ENCODE measurements at regions not wholly inside any gene's neighbourhood (a gene's known extent, or its start where the extent isn't known, plus 50 kb on each side); places are given as distances from the start of the nearest gene placed in this dataset.

GRCh38 chr10:111478651-111479050 is 401.8 kb downstream of the ADRA2A start:
- Histone ChIP-seq H4K8ac (replicated peaks; ENCODE audit: insufficient read length, low read depth, low read length) (no peak overlapping the region), H2AK5ac (ENCODE audit: insufficient read length, low read length) (no peak overlapping the region), H3K23me2 (ENCODE audit: insufficient read length, low read depth, low read length, poor library complexity, severe bottlenecking) (no peaks in the 10 kb centered on the region), H4K20me1 (ENCODE audit: control insufficient read depth, insufficient read depth, insufficient read length) (no peaks in the 10 kb centered on the region), H3K14ac (ENCODE audit: insufficient read depth, low read length) (no peak overlapping the region), H2BK120ac (ENCODE audit: low read depth, low read length, poor library complexity, severe bottlenecking) (no peak overlapping the region), H3K56ac (ENCODE audit: insufficient read length, low read depth, low read length) (no peak overlapping the region), H2AFZ (ENCODE audit: low read length) (no peak overlapping the region), H3K23ac (ENCODE audit: insufficient read length, low read depth, low read length) (no peak overlapping the region), H3K4ac (ENCODE audit: low read depth, low read length) (no peak overlapping the region), H4K5ac (ENCODE audit: insufficient read length, low read depth, low read length) (no peak overlapping the region), H3K27ac (ENCODE audit: insufficient read length, low read depth, low read length) (no peak overlapping the region), H2BK12ac (ENCODE audit: insufficient read length, low read depth, low read length) (no peak overlapping the region), H3K79me2 (ENCODE audit: insufficient read depth, low read length) (no peaks in the 10 kb centered on the region), H3K4me1 (ENCODE audit: insufficient read depth, low read length) (no peaks in the 10 kb centered on the region), H2BK5ac (ENCODE audit: insufficient read length, low read length) (no peak overlapping the region), H3T11ph (ENCODE audit: low read length) (no peak overlapping the region), H3K27me3 (ENCODE audit: insufficient read depth, low read length) (no peaks in the 10 kb centered on the region), H3K4me2 (ENCODE audit: insufficient read depth, insufficient read length, low read length) (no peak overlapping the region), H3K79me1 (ENCODE audit: insufficient read depth, low read depth, low read length, poor library complexity, severe bottlenecking) (no peaks in the 10 kb centered on the region), H3K9me3 (ENCODE audit: control insufficient read depth, low read depth, low read length) (no peaks in the 10 kb centered on the region), H2BK15ac (ENCODE audit: low read depth, low read length) (no peak overlapping the region), H3K18ac (ENCODE audit: insufficient read length, low read depth, low read length) (no peak overlapping the region), H4K91ac (ENCODE audit: insufficient read length, low read depth, low read length) (no peak overlapping the region), H2BK20ac (ENCODE audit: low read depth, low read length, poor library complexity, severe bottlenecking) (no peak overlapping the region), H3K9ac (ENCODE audit: extremely low read depth, insufficient read length, low read length) (no peak overlapping the region)
- no peaks in the 10 kb centered on the region for H3K9me3 Mint-ChIP-seq
- no peak overlapping the region for H3K4me3 Mint-ChIP-seq
- no peaks in the 10 kb centered on the region; a peak in 1 of 7 replicates for H3K36me3 Mint-ChIP-seq (ENCODE audit: insufficient read depth in 1 of 3, low read depth in 3 of 3)
- peaks cover 7 to 26% of the 10 kb centered on the region in 2 experiments; a peak in 3 of 4 replicates for H3K4me1 Mint-ChIP-seq
- no peak for TF ChIP-seq CTCF (conservative IDR thresholded peaks at IDR 0.05)
- no CpG with 5 or more reads among the region's 3 CpGs for WGBS (ENCODE audit: extremely low coverage, insufficient read length, low lambda C conversion rate)
- no peak for DNase-seq
- no peak overlapping the region for H3K27ac Mint-ChIP-seq
- no peaks in the 10 kb centered on the region for H3K27me3 Mint-ChIP-seq (ENCODE audit: low read depth)
